Neural crest cell (in vitro differentiated cells): ENCODE measurements at regions not wholly inside any gene's neighbourhood (a gene's known extent, or its start where the extent isn't known, plus 50 kb on each side); places are given as distances from the start of the nearest gene placed in this dataset.

Experiments
- DNase-seq: peaks from one replicate; pipeline ENCODE4 v3.0.0; 2021; ENCODE audit warnings: low read depth, mixed read lengths, low spot score
- H3K27ac Mint-ChIP-seq: one replicate; pipeline ENCODE4 v1.8.0; 2021; ENCODE audit warnings: mild to moderate bottlenecking, mixed read lengths; ENCODE audit not compliant: unreplicated experiment
- H3K27me3 Mint-ChIP-seq: 2 replicates; pipeline ENCODE4 v1.8.0; 2021; ENCODE audit warnings: low read depth, mild to moderate bottlenecking, mixed read lengths
- H3K36me3 Mint-ChIP-seq: 2 replicates; pipeline ENCODE4 v1.8.0; 2021; ENCODE audit warnings: low read depth, mild to moderate bottlenecking, mixed read lengths
- H3K4me1 Mint-ChIP-seq: 2 replicates; pipeline ENCODE4 v1.8.0; 2021; ENCODE audit warnings: mixed read lengths
- H3K4me3 Mint-ChIP-seq: one replicate; pipeline ENCODE4 v1.8.0; 2021; ENCODE audit warnings: mild to moderate bottlenecking, mixed read lengths
- H3K9me3 Mint-ChIP-seq: 2 replicates; pipeline ENCODE4 v1.8.0; 2021; ENCODE audit warnings: mixed read lengths
- TF ChIP-seq, protein P1 (sequence below): fragments of 200-600 bp; sonication (generic); conservative IDR thresholded peaks from 2 replicates; pipeline ENCODE4 v1.5.0; 2021; ENCODE audit warnings: antibody characterized with exemption, mild to moderate bottlenecking

DNA sequence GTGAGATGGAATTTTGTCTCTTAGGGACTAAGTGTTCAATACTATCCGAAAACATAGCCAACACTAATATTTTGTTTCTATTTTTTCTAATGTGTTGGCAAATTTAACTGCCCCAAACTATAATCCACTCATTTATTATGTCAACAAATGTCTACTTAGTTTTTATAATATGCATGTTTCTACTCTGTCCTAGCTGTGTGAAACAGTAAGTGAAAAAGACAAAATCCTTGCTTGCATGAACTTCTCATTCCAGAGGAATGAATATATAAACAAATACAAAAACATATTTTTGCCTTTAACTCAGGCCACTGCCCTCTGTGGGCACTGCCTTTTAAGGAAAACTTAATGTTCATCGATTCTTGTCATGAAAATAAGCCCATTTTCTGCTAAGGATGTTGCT is 1275.4 kb upstream of the CDH18 start:
- DNase-seq: no peak
- no peak overlapping the region for H3K27ac Mint-ChIP-seq
- H3K27me3 Mint-ChIP-seq: no peaks in the 10 kb centered on the region
- no peaks in the 10 kb centered on the region for H3K4me1 Mint-ChIP-seq
- no peaks in the 10 kb centered on the region for H3K36me3 Mint-ChIP-seq
- TF ChIP-seq, protein P1, sequence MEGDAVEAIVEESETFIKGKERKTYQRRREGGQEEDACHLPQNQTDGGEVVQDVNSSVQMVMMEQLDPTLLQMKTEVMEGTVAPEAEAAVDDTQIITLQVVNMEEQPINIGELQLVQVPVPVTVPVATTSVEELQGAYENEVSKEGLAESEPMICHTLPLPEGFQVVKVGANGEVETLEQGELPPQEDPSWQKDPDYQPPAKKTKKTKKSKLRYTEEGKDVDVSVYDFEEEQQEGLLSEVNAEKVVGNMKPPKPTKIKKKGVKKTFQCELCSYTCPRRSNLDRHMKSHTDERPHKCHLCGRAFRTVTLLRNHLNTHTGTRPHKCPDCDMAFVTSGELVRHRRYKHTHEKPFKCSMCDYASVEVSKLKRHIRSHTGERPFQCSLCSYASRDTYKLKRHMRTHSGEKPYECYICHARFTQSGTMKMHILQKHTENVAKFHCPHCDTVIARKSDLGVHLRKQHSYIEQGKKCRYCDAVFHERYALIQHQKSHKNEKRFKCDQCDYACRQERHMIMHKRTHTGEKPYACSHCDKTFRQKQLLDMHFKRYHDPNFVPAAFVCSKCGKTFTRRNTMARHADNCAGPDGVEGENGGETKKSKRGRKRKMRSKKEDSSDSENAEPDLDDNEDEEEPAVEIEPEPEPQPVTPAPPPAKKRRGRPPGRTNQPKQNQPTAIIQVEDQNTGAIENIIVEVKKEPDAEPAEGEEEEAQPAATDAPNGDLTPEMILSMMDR: no peak
- peaks cover 6% of the 10 kb centered on the region for H3K9me3 Mint-ChIP-seq
- no peak overlapping the region for H3K4me3 Mint-ChIP-seq

DNA sequence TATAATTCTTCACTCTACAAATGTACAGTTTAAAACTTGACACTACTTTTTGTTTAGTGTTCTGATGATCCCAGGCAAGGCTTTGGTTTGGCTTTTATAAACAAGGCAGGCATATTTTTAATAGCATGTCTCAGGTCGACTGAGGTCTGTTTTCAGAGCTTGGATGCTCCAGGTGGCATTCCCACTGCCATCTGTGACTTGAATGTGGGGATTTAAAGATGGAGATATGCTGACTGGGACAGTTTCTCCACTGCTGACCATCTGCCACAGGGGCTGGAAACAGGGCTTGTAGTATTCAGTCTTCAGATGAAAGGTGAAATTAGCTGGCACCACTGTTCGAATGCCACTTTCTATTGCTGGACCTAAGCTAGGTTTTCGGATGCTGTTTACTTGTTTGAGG is 1266.2 kb upstream of the CDH18 start:
- H3K4me1 Mint-ChIP-seq: peaks cover 3% of the 10 kb centered on the region
- DNase-seq: no peak
- TF ChIP-seq, protein P1: no peak
- peaks cover 4% of the 10 kb centered on the region for H3K9me3 Mint-ChIP-seq
- no peaks in the 10 kb centered on the region for H3K27me3 Mint-ChIP-seq
- peaks cover 2% of the 10 kb centered on the region for H3K36me3 Mint-ChIP-seq
- H3K27ac Mint-ChIP-seq: no peak overlapping the region
- no peak overlapping the region for H3K4me3 Mint-ChIP-seq

DNA sequence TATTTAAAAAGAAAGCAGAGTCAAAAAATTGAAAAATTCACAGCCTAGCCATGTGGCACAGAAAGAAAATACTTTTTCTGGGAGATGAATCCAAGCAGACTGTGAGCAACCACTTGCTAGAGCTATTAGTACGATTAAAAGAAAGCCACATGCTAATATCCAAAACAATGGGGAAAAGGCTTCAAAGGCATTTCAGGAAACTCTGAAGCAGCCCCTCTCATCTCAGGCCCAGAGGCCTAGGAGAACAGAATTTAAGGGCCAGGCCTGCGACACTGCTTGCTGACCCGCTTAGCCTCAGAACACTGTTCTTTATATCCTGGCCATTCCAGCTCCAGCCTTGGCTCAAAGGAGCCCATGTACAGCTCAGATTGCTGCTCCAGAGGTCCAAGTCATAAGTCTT is 1257.0 kb upstream of the CDH18 start:
- H3K9me3 Mint-ChIP-seq: peaks cover under 1% of the 10 kb centered on the region
- no peak for DNase-seq
- no peaks in the 10 kb centered on the region for H3K4me1 Mint-ChIP-seq
- no peak overlapping the region for H3K27ac Mint-ChIP-seq
- no peaks in the 10 kb centered on the region for H3K27me3 Mint-ChIP-seq
- no peak overlapping the region for H3K4me3 Mint-ChIP-seq
- TF ChIP-seq, protein P1: no peak
- no peaks in the 10 kb centered on the region for H3K36me3 Mint-ChIP-seq

DNA sequence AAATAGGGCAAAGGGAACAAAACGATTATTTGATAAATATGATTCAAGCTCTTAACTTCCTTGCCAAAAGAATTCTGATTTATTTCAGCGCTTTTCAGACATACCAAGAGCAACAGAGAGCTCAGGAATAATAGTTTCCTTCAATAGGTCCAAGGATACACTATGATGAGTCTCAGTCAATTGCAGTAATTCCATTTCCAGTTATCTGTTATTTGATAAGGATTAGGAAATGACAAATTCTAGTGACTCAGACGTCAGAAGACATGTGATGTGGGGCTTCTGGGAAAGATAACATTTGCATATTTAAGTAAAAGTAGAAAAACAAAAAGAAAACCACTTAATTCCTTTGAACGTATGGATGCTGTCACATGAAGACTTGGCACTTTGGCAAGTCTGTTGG is 1250.8 kb upstream of the CDH18 start:
- no peaks in the 10 kb centered on the region for H3K27me3 Mint-ChIP-seq
- TF ChIP-seq, protein P1: no peak
- H3K36me3 Mint-ChIP-seq: no peaks in the 10 kb centered on the region
- H3K9me3 Mint-ChIP-seq: no peaks in the 10 kb centered on the region
- DNase-seq: no peak
- H3K4me3 Mint-ChIP-seq: no peak overlapping the region
- no peaks in the 10 kb centered on the region for H3K4me1 Mint-ChIP-seq
- no peak overlapping the region for H3K27ac Mint-ChIP-seq

DNA sequence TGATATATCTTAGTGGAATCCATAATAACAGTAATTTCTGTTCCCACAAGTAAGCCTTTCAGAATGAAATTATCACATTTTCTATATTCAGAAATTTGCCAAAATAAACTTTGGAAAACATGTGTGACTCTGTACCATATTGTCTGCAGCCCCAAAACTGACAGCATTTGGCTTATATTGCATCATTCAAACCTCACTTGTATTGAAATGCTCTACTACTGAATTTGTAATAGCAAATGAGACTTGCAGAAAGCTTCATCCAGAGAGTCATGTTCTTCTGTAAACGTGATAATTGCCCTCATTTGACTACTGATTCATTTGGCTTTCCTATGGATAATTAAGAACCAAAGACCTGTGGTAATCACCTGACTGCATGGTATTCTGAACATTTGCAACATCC is 1249.5 kb upstream of the CDH18 start:
- Mint-ChIP-seq H3K4me3 (no peak overlapping the region), H3K27me3 (no peaks in the 10 kb centered on the region), H3K9me3 (no peaks in the 10 kb centered on the region), H3K27ac (no peak overlapping the region), H3K36me3 (no peaks in the 10 kb centered on the region), H3K4me1 (no peaks in the 10 kb centered on the region)
- DNase-seq: no peak
- TF ChIP-seq, protein P1: no peak

DNA sequence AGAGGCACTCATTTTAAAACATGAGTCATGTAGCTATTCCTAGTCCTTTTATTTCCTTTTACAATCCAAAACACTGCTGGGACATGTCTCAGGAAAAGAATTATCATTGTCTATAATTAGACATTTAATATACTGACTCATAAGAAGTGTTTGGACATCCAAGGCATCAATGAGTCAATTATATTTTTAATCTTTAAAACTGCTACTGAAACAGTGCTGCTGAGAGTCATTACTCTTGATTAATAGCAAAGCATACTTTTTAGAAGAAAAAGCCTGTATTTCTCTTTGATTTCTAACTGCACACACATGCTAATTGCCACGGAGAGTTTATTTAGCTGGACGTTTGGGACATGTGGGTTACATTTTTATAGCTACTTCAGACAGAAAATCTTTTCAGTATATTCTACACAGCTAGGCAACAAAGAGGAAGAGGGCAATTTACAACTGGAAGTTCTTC is 1249.0 kb upstream of the CDH18 start:
- DNase-seq: no peak
- H3K36me3 Mint-ChIP-seq: no peaks in the 10 kb centered on the region
- TF ChIP-seq, protein P1: no peak
- no peaks in the 10 kb centered on the region for H3K9me3 Mint-ChIP-seq
- H3K4me3 Mint-ChIP-seq: no peak overlapping the region
- no peak overlapping the region for H3K27ac Mint-ChIP-seq
- no peaks in the 10 kb centered on the region for H3K27me3 Mint-ChIP-seq
- no peaks in the 10 kb centered on the region for H3K4me1 Mint-ChIP-seq
